Activated T-cell treated with anti-CD3 and anti-CD28 coated beads for 4 hours (primary cell): ENCODE measurements at regions not wholly inside any gene's neighbourhood (a gene's known extent, or its start where the extent isn't known, plus 50 kb on each side); places are given as distances from the start of the nearest gene placed in this dataset.

Experiments used
- DNase-seq: peaks from one replicate; pipeline ENCODE4 v3.0.0-alpha.2; 2020

DNA sequence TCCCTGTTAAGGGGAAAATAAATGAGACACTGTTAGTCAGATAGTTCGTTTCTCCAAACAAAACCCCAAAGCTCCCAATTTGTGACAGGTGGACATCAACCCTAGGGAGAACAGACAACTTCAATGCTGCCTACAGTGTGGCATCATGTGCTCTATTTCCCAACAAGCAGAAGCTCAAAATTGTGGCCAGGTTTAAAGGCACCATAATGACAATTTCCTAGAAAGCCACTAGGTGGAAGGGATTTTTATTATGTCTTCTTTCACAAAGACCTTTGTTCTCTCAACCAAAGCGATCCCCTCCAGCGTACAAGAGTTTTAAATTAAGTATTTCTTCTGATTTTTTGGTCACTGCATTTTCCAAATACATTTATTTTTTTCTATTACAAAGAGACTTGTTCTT lies 88.0 kb upstream of the MBIP start:
- no peak for DNase-seq

DNA sequence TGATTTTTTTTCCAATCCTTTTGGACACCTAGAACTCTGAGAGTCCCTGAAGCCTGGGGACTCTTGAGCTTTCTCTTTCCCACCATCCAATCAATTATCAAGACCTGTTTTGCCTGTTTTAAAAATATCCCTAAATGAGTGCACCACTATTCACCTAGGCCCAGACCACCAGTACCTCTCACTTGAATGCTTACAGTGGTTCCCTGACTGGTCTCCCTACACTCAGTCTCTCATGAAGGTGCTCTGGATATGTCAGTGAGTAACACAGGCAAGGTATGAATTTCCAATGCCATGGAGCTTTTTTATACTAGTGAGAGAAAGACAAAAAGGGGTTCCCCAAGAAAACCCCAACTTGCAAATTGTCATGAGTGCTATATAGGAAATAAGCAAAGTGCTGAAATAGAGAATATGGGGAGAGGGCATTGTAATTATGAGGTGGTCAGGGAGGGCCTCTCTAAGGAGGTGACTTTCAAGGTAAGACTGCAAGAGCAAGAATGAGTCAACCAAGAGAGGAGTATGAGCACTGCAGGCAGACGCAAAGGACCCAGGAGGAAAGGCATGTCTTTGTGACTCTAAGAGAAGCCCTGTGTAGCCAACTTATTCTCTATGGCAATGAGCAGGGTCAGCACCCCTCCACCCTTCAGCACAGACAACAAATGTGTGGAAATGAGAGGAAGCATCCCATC lies 85.3 kb upstream of the MBIP start:
- no peak for DNase-seq

DNA sequence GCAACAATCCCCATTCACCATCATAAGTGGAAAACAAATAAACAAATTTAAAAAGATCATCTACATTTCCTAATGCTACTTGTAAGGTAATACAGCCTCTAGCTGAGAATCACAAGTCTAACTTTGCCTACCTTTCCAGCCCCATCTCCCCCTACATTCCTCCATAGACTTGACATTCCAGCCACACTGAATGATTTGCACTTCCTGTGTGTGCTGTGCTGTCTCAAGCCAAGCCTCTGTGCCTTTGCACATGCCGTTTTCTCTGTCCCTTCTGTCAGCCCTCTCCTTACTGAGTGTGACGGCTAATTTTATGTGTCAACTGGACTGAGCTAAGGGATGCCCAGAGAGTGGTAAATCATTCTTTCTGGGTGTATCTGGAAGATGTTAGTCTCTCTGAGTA lies 82.4 kb upstream of the MBIP start:
- DNase-seq, result no peak

DNA sequence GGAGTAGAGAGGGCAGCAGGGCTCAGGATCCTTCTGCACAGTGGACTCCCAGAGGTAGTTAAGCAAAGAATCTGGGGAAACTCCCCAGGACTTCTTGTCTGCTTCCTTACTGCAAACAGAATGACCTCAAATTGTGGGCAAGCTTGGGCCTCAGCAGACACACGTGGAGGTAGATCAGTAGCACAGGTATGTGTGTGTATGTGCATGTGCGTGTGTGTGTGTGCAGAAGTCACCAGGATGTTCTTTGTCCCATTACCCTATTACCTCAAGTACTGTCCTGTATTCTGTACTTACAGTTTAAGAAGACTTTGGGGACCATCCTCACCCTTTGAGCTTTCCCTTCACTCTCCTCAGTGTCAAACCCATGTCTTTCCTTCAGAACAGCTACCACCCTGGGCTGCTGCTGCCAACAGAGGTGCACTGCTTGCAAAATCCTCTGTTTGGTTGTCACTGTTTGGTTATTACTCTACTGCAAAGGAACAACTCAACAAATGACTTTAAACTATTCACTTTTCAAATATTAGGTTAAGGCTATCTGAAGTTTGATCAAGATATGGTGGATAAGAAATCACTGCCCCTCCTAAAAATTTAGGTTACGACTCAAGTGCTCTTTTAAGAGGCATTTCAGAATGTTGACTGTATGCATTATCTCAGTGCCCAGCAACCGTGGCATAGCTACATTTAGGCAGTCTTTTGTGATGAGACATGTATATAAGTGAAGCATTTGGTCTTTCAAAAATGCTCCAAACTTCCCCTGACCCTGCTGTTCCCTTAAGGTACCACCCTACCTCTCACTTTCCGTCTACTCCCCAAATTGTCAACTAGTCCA lies 78.2 kb upstream of the MBIP start:
- no peak for DNase-seq

DNA sequence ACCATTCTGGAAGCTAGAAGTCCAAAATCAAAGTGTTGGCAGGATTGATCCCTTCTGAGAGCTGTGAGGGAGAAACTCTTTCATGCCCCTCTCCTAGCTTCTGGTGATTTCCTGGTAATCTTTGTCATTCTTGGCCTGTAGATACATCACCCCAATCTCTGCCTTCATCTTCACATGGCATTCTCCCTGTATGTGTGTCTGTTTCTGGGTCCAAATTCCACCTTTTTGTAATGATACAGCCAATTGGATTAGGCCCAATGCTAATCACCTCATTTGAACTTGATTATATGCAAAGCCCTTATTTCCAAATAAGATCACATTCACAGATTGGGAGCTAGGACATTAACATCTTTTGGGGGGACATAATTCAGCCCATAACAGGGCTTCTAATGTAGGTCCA lies 76.9 kb upstream of the MBIP start:
- DNase-seq, result no peak

DNA sequence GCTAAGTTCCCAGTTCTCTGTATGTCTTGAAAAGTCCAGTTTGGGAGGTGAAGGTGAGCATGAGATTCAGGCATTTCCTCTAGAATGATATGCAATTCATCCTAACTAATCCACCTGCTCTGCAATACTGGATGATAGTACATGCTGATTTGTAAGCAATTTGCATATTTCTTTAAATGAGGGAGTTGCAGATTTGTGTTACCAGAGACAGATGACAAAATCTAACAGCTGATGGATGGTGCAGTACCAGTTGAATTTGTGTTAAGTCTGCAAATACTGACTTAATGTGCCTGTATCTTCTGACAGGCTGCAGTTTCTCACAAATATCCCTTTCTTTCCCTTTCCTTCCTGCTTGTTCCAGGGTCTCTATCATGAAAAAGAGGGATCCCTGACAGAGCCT lies 76.4 kb upstream of the MBIP start:
- DNase-seq, result no peak

DNA sequence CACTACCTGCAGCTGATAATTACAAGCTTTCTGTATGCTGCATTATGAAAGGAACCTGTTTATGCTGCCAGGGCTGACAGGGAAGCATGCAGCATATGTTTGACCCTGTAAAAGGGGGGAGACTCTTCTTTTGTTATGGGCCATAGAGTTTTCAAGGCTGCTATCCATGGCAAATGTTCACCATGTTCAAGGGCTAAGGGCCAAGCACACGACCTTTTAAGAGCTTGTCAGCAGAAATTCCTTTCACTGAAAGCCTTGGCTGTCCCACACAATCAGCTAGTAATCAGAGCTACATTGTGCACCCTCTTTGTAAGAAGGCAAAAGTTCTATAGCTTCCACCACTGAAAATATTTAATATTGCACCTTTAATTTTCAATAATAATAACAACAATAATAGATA lies 74.2 kb upstream of the MBIP start:
- no peak for DNase-seq

DNA sequence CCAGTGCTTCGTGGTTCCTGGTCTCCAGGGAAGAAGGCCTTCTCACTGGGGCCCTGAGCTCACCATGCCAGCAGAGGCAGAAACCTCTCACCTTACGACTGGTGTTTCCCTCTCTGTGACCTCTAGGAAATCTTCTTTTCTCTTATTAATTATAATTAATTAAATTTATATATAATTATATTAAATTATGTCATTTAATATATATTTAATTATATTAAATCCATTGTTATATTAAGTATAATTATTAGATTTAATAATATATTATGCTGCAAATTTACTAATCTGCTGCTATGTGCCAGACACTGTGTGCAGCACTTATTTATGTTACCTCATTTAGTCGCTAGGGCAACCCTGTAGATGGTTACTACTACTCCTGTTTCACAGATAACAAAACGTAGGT lies 70.3 kb upstream of the MBIP start:
- DNase-seq, result no peak

DNA sequence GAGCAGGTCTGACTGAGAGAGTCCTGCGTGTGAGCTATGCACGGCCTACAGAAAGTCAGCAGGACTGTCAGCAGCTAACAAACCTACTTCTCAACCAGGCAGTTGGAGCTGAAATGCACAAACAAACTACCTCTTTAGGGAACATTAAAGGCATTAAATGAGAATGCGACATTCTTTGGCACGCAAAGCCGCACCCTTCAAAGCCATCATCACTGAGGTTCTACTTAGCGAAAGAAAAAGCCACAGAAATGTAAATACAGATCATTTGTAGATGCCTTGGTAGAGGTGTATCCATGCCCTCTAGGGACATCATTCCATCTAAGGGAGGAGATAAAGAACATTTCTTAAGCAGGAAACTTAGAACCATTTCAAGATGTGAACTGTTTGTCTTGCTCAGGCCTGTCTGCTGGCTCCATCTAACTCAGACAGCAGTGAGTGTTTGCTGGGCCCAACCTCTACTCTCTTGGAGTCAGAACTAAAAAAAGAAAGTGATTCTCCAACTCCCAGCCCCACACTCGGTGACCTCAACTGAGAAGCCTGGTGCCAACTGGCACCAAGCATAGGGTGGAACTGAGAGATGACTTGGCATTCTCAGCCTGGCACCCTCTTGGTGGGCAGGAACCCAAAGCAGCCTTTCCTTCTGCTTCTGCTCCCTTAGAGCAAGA lies 63.5 kb upstream of the MBIP start:
- no peak for DNase-seq

DNA sequence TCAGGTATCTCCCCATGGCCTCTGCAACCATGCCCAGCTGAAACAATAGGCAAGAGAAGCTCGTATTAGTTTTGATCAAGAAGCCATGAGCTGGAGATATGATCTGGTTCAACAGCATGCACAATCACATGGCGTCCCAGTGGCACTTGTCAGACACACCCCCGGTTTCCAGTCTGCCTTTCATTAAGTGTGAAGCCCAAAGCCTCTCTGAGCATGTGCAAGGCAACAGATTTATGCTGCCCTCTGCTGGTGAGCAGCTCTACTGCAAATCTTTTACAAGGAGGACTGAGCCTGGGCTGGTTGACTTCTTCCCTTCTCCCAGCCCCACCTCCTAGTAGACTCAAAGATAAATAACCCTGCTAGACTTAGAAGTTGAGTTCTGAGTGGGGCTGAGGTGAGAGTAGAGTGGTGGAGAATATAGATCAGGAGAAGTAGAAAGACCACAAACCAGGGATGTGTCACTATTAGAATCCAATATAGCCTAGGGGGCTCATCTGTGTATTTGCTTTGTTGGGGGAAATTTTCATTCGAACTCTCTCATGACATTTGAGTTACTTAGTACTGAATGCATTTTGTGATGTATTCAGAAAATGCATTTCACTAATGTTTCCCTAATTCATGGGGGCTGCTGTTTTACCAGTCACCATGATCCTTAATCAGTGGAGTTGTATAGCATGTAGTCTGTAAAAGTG lies 53.7 kb upstream of the MBIP start:
- DNase-seq, result peak; percentile 69
